Kidney capillary endothelial cell (primary cell): ENCODE measurements at regions not wholly inside any gene's neighbourhood (a gene's known extent, or its start where the extent isn't known, plus 50 kb on each side); places are given as distances from the start of the nearest gene placed in this dataset.

ENCODE experiments used
- DNase-seq: peaks from one replicate; pipeline ENCODE4 v3.0.0-alpha.2; 2018; ENCODE audit warnings: low spot score

GRCh38 chr3:18036450-18036815 lies 294.0 kb upstream of the TBC1D5 start:
- DNase-seq: no peak

GRCh38 chr3:18035641-18036449 lies 293.4 kb upstream of the TBC1D5 start:
- no peak for DNase-seq

GRCh38 chr3:18033581-18034108 lies 291.2 kb upstream of the TBC1D5 start:
- DNase-seq: no peak

GRCh38 chr3:18030371-18030870 lies 288.0 kb upstream of the TBC1D5 start:
- no peak for DNase-seq

GRCh38 chr3:18027161-18027939 lies 284.9 kb upstream of the TBC1D5 start:
- DNase-seq: no peak

- DNase-seq: no peak
Measured at GRCh38 chr3:18024715-18025114, 282.3 kb upstream of the TBC1D5 start.

- DNase-seq: no peak
Measured at GRCh38 chr3:18019161-18019495, 276.7 kb upstream of the TBC1D5 start.

- no peak for DNase-seq
Measured at GRCh38 chr3:18018491-18019160, 276.2 kb upstream of the TBC1D5 start.

GRCh38 chr3:18016366-18016765 lies 273.9 kb upstream of the TBC1D5 start:
- no peak for DNase-seq

- DNase-seq: no peak
Measured at GRCh38 chr3:18012933-18013332, 270.5 kb upstream of the TBC1D5 start.

- DNase-seq: no peak
Measured at GRCh38 chr3:18012436-18012835, 270.0 kb upstream of the TBC1D5 start.

GRCh38 chr3:18011387-18011786 lies 269.0 kb upstream of the TBC1D5 start:
- no peak for DNase-seq

GRCh38 chr3:18010001-18010400 lies 267.6 kb upstream of the TBC1D5 start:
- no peak for DNase-seq

GRCh38 chr3:18008706-18009368 lies 266.4 kb upstream of the TBC1D5 start:
- DNase-seq: no peak

GRCh38 chr3:18007980-18008379 lies 265.5 kb upstream of the TBC1D5 start:
- no peak for DNase-seq

GRCh38 chr3:17995769-17996168 lies 253.3 kb upstream of the TBC1D5 start:
- no peak for DNase-seq

GRCh38 chr3:17994167-17994566 lies 251.7 kb upstream of the TBC1D5 start:
- DNase-seq: no peak

- DNase-seq: no peak
Measured at GRCh38 chr3:17990390-17990789, 248.0 kb upstream of the TBC1D5 start.

- DNase-seq: no peak
Measured at GRCh38 chr3:17986348-17986816, 244.0 kb upstream of the TBC1D5 start.

GRCh38 chr3:17985658-17986347 lies 243.4 kb upstream of the TBC1D5 start:
- DNase-seq: no peak

GRCh38 chr3:17983106-17983505 lies 240.7 kb upstream of the TBC1D5 start:
- DNase-seq: no peak
